HepG2 (cell line): ENCODE measurements at regions not wholly inside any gene's neighbourhood (a gene's known extent, or its start where the extent isn't known, plus 50 kb on each side); places are given as distances from the start of the nearest gene placed in this dataset.

Experiments
- ATAC-seq: fragments of 200-7000 bp; cut with Tn5 transposase; 3 replicates; pipeline ENCODE4 v1.9.1; 2020; ENCODE audit warnings: mild to moderate bottlenecking, moderate library complexity
- BruUV-seq: library from RNA; stranded (reverse); fragments of 400-500 nt; replicated peaks from 2 replicates; lab custom pipeline; 2021; lab: Mats Ljungman, UMichigan
- CTCF ChIA-PET: fragments of 300-600 bp; formaldehyde crosslinking; extraction: SDS; loops from one replicate; lab custom pipeline; 2021; ENCODE audit warnings: low total read pairs, inconsistent platforms, low intra/inter-chr PET ratio; lab: Yijun Ruan, JAX
- POLR2A ChIA-PET: fragments of 350-600 bp; sonication (Branson Sonifier 250); formaldehyde crosslinking; loops from one replicate; lab custom pipeline; 2020; ENCODE audit warnings: antibody characterized with exemption, inconsistent platforms; lab: Yijun Ruan, JAX
- DNase-seq: peaks from one replicate; pipeline ENCODE4 v3.0.0-alpha.2; 2015; ENCODE audit warnings: low spot score
- FAIRE-seq: peaks from 3 replicates; lab custom pipeline; 2011; peaks lifted over from hg19 to GRCh38; lab: Jason Lieb, UNC
- H2AFZ ChIP-seq: one replicate; pipeline ENCODE4 v1.6.1; 2011; ENCODE audit warnings: low read length, inconsistent platforms
- H3K27ac ChIP-seq: fragments of 300-600 bp; 3 replicates; pipeline ENCODE4 v1.8.0; 2011; ENCODE audit warnings: mixed run types, mild to moderate bottlenecking, mixed read lengths, low read length, inconsistent platforms; ENCODE audit not compliant: insufficient read depth; ENCODE audit errors: extremely low read length
- H3K27me3 ChIP-seq, 2 experiments: fragments of 200-600 bp in 1 of 2; 2 replicates in 1 of 2; 3 replicates in 1 of 2; pipeline versions ENCODE4 v1.6.0 to v1.8.0; 2011; ENCODE audit warnings: low read length in 2 of 2, mild to moderate bottlenecking in 2 of 2, moderate library complexity in 2 of 2, inconsistent platforms in 1 of 2; ENCODE audit not compliant: insufficient read depth in 2 of 2, control insufficient read depth in 1 of 2
- H3K36me3 ChIP-seq, 2 experiments: fragments of 200-600 bp in 1 of 2; replicated peaks in 1 of 2; 2 replicates in 1 of 2; 3 replicates in 1 of 2; pipeline versions ENCODE4 v1.5.1 to v1.8.0; 2011; ENCODE audit warnings: low read length in 2 of 2, inconsistent platforms in 1 of 2; ENCODE audit not compliant: insufficient read depth in 2 of 2, control insufficient read depth in 1 of 2
- H3K4me1 ChIP-seq: 2 replicates; pipeline ENCODE4 v1.5.1; 2012; ENCODE audit warnings: low read length, inconsistent platforms; ENCODE audit not compliant: insufficient read depth
- H3K4me2 ChIP-seq: 2 replicates; pipeline ENCODE4 v1.6.0; 2011; ENCODE audit warnings: low read depth, low read length, inconsistent platforms
- H3K4me3 ChIP-seq, 3 experiments: fragments of 200-600 bp in 1 of 3; sonication (generic), shearing (Covaris generic) in 1 of 3; replicated peaks in 1 of 3; 2 replicates each; pipeline ENCODE4 v1.5.1; 2011 to 2016; ENCODE audit warnings: low read length in 3 of 3, inconsistent platforms in 2 of 3, low read depth in 2 of 3, mild to moderate bottlenecking in 2 of 3, control low read depth in 1 of 3, mixed read lengths in 1 of 3; ENCODE audit not compliant: insufficient read depth in 1 of 3
- H3K79me2 ChIP-seq: one replicate; pipeline ENCODE4 v1.6.1; 2011; ENCODE audit warnings: low read length, inconsistent platforms; ENCODE audit not compliant: insufficient read depth
- H3K9ac ChIP-seq: 2 replicates; pipeline ENCODE4 v1.6.0; 2011; ENCODE audit warnings: mild to moderate bottlenecking, low read depth, low read length, inconsistent platforms; ENCODE audit not compliant: insufficient read depth
- H3K9me3 ChIP-seq: 2 replicates; pipeline ENCODE4 v1.5.1; 2012; ENCODE audit warnings: mild to moderate bottlenecking, low read length
- H4K20me1 ChIP-seq: 2 replicates; pipeline ENCODE4 v1.6.0; 2011; ENCODE audit warnings: inconsistent platforms, mild to moderate bottlenecking, low read length, moderate library complexity; ENCODE audit not compliant: insufficient read depth
- ATF6 ChIP-seq: sonication (generic); formaldehyde crosslinking; conservative IDR thresholded peaks from 2 replicates; pipeline ENCODE4 v1.4.0; 2020; ENCODE audit warnings: missing genetic modification reagents
- CCDC6 ChIP-seq: sonication (generic); formaldehyde crosslinking; IDR thresholded peaks from 2 replicates; pipeline ENCODE4 v1.8.1; 2022; ENCODE audit warnings: mild to moderate bottlenecking, missing genetic modification reagents, moderate library complexity
- CHD2 ChIP-seq: IDR thresholded peaks from 2 replicates; pipeline ENCODE4 v1.6.1; 2011; ENCODE audit warnings: low read depth, low read length, improper control_type of control experiment
- GLI4 ChIP-seq: sonication (generic); formaldehyde crosslinking; IDR thresholded peaks from 2 replicates; pipeline ENCODE4 v1.5.1; 2020; ENCODE audit warnings: missing genetic modification reagents, mild to moderate bottlenecking, moderate library complexity, borderline replicate concordance
- NFIC ChIP-seq: IDR thresholded peaks from 2 replicates; pipeline ENCODE4 v1.6.1; 2012; ENCODE audit warnings: mild to moderate bottlenecking, low read length, inconsistent platforms
- SP2 ChIP-seq: sonication (generic); formaldehyde crosslinking; IDR thresholded peaks from 2 replicates; pipeline ENCODE4 v1.5.1; 2020; ENCODE audit warnings: mild to moderate bottlenecking, missing genetic modification reagents
- YEATS4 ChIP-seq: sonication (generic); formaldehyde crosslinking; IDR thresholded peaks from 2 replicates; pipeline ENCODE4 v1.4.0; 2020; ENCODE audit warnings: missing genetic modification reagents, borderline replicate concordance
- ZHX2 ChIP-seq, 2 experiments: sonication (generic) in 1 of 2; formaldehyde crosslinking in 1 of 2; IDR thresholded peaks; 2 replicates each; pipeline versions ENCODE4 v1.6.1 to v1.9.0; 2014 to 2022; ENCODE audit warnings: antibody characterized with exemption in 1 of 2, borderline replicate concordance in 1 of 2, inconsistent platforms in 1 of 2, low read depth in 1 of 2, missing genetic modification reagents in 1 of 2
- ZNF546 ChIP-seq: sonication (generic); formaldehyde crosslinking; conservative IDR thresholded peaks from 2 replicates; pipeline ENCODE4 v1.8.1; 2023; ENCODE audit warnings: mild to moderate bottlenecking, missing genetic modification reagents
- ZSCAN5A ChIP-seq: sonication (generic); formaldehyde crosslinking; IDR thresholded peaks from 2 replicates; pipeline ENCODE4 v1.8.0; 2022; ENCODE audit warnings: mild to moderate bottlenecking, missing genetic modification reagents, borderline replicate concordance
- ZUFSP ChIP-seq: sonication (generic); formaldehyde crosslinking; IDR thresholded peaks from 2 replicates; pipeline ENCODE4 v1.9.0; 2021; ENCODE audit warnings: missing genetic modification reagents, mild to moderate bottlenecking, borderline replicate concordance
- WGBS: methylation state at CpG from one replicate; pipeline ENCODE4 v1.1.6; 2017; ENCODE audit warnings: low lambda C conversion rate; 5-methylcytosine and 5-hydroxymethylcytosine counted together
- in situ Hi-C: cut with HindIII; loops from 2 replicates; pipeline ENCODE4 v1.10.0; 2017; ENCODE audit warnings: low pct_unique_long_range_greater_than_20kb; ENCODE audit not compliant: extremely low pct_ligation_motif_present
- intact Hi-C: fragments of 100-400 bp; cut with micrococcal nuclease; formaldehyde crosslinking; loops from one replicate; pipeline ENCODE4 v1.10.0; 2022; ENCODE audit not compliant: unreplicated experiment

GRCh38 chr11:24384240-24384639, 112.6 kb upstream of the LUZP2 start:
- BruUV-seq = no TSS peak
- no peak for TF ChIP-seq CHD2
- no peak for TF ChIP-seq ATF6 (CRISPR knock-in tag)
- no peak for TF ChIP-seq CCDC6
- TF ChIP-seq GLI4 (CRISPR knock-in tag) = no peak
- no peak for TF ChIP-seq ZNF546
- TF ChIP-seq NFIC = no peak
- TF ChIP-seq YEATS4 (CRISPR knock-in tag) = no peak
- TF ChIP-seq ZHX2 (IDR thresholded peaks at IDR 0.05; ENCODE audit: low read depth) = no peak
- TF ChIP-seq ZHX2 (CRISPR knock-in tag; IDR thresholded peaks at IDR 0.05; ENCODE audit: borderline replicate concordance) = no peak
- no peak for TF ChIP-seq ZSCAN5A (CRISPR knock-in tag)
- TF ChIP-seq ZUFSP (CRISPR knock-in tag) = no peak
- TF ChIP-seq SP2 (CRISPR knock-in tag) = no peak
- in situ Hi-C loops (loop anchor here (25.0 kb wide), 2 partner anchors 847 to 1272 kb away; no protein-coding TSS in a partner anchor), intact Hi-C loops (no loop called here)
- Histone ChIP-seq H3K79me2 (no peaks in the 10 kb centered on the region), H3K9ac (no peak overlapping the region), H3K4me3 (no peak overlapping the region), H3K27ac (no peak overlapping the region), H3K27me3 (no peaks in the 10 kb centered on the region; a peak in 1 of 5 replicates), H3K4me1 (no peaks in the 10 kb centered on the region), H3K4me2 (no peak overlapping the region), H4K20me1 (no peaks in the 10 kb centered on the region), H3K36me3 (no peaks in the 10 kb centered on the region), H3K9me3 (no peaks in the 10 kb centered on the region), H2AFZ (no peak overlapping the region)
- no peak for FAIRE-seq
- ATAC-seq = no peak
- no peak for DNase-seq
- ChIA-PET POLR2A (no interaction called here), CTCF (no interaction called here)
- WGBS = under 1% methylated on average over 3 of the region's 3 CpGs
